ENCODE measurements at regions not wholly inside any gene's neighbourhood (a gene's known extent, or its start where the extent isn't known, plus 50 kb on each side); places are given as distances from the start of the nearest gene placed in this dataset.

- TF ChIP-seq CTCF (IDR thresholded peaks at IDR 0.05; ENCODE audit: low read depth, low read length, missing input control) (no peak), RAD21 (IDR thresholded peaks at IDR 0.05) (no peak), REST (IDR thresholded peaks at IDR 0.05) (no peak), NR2F2 (IDR thresholded peaks at IDR 0.05) (no peak), TAF1 (conservative IDR thresholded peaks at IDR 0.05) (no peak)
Observed at GRCh38 chrX:82585868-82586267, 922.2 kb upstream of the POU3F4 start.

Data from liver (tissue), 3 donors.